HCT116 (cell line): ENCODE measurements at regions not wholly inside any gene's neighbourhood (a gene's known extent, or its start where the extent isn't known, plus 50 kb on each side); places are given as distances from the start of the nearest gene placed in this dataset.

Experiments used
- ATAC-seq: fragments of 200-7000 bp; cut with Tn5 transposase; 2 replicates; pipeline ENCODE4 v1.9.1; 2020; ENCODE audit warnings: mild to moderate bottlenecking, moderate library complexity
- BruUV-seq: library from RNA; stranded (reverse); fragments of 400-500 nt; replicated peaks from 2 replicates; lab custom pipeline; 2021; lab: Mats Ljungman, UMichigan
- CTCF ChIA-PET: fragments of 300-600 bp; sonication (Branson Sonifier 250); formaldehyde crosslinking; loops from one replicate; lab custom pipeline; 2021; ENCODE audit warnings: antibody characterized with exemption; lab: Charles Lee
- POLR2A ChIA-PET: fragments of 300-600, 350-600 bp; sonication (Branson Sonifier 250); formaldehyde crosslinking; loops from one replicate; lab custom pipeline; 2021; ENCODE audit warnings: antibody characterized with exemption; lab: Charles Lee
- RAD21 ChIA-PET, 2 experiments: fragments of 300-600 bp; sonication (Branson Sonifier 250); formaldehyde crosslinking; loops; one replicate each; lab custom pipeline; 2023; ENCODE audit warnings: low total read pairs in 2 of 2; ENCODE audit not compliant: uncharacterized antibody in 2 of 2, unreplicated experiment in 2 of 2, low non-redundant PET in 1 of 2; lab: Charles Lee
- DNase-seq: peaks from one replicate; pipeline ENCODE4 v3.0.0-alpha.2; 2010; ENCODE audit warnings: low read depth, low spot score
- H2AFZ ChIP-seq: fragments of 200-600 bp; shearing (Covaris generic), sonication (generic); 2 replicates; pipeline ENCODE4 v1.6.1; 2017; ENCODE audit warnings: low read depth, mixed run types, mixed read lengths, antibody characterized with exemption, low read length; ENCODE audit not compliant: poor library complexity, severe bottlenecking
- H3K27ac ChIP-seq: 2 replicates; pipeline ENCODE4 v1.5.1; 2012; ENCODE audit warnings: low read depth, low read length
- H3K27me3 ChIP-seq: fragments of 200-600 bp; sonication (generic); 2 replicates; pipeline ENCODE4 v1.6.1; 2016; ENCODE audit warnings: mixed run types, low read length, mixed read lengths; ENCODE audit not compliant: insufficient read depth
- H3K36me3 ChIP-seq, 2 experiments: fragments of 200-500 bp in 1 of 2; fragments of 200-600 bp in 1 of 2; sonication (Bioruptor generic) in 1 of 2; sonication (generic) in 1 of 2; 2 replicates each; pipeline versions ENCODE4 v1.5.1 to v1.6.1; 2014 to 2016; ENCODE audit warnings: low read length in 2 of 2, inconsistent platforms in 1 of 2, mixed read lengths in 1 of 2, mixed run types in 1 of 2; ENCODE audit not compliant: insufficient read depth in 2 of 2, control insufficient read depth in 1 of 2
- H3K4me1 ChIP-seq, 2 experiments: fragments of 200-600 bp in 1 of 2; sonication (generic) in 1 of 2; 2 replicates each; pipeline versions ENCODE4 v1.5.1 to v1.6.1; 2012 to 2017; ENCODE audit warnings: low read length in 2 of 2, inconsistent platforms in 1 of 2, mild to moderate bottlenecking in 1 of 2, mixed read lengths in 1 of 2, mixed run types in 1 of 2, moderate library complexity in 1 of 2; ENCODE audit not compliant: insufficient read depth in 2 of 2, control insufficient read depth in 1 of 2
- H3K4me2 ChIP-seq: fragments of 200-600 bp; sonication (generic); 2 replicates; pipeline ENCODE4 v1.6.1; 2017; ENCODE audit warnings: mixed run types, low read length, mixed read lengths
- H3K4me3 ChIP-seq, 2 experiments: fragments of 200-600 bp in 1 of 2; sonication (generic) in 1 of 2; replicated peaks in 1 of 2; 2 replicates each; pipeline ENCODE4 v1.5.1; 2011 to 2016; ENCODE audit warnings: low read length in 2 of 2, control low read depth in 1 of 2, low read depth in 1 of 2, mild to moderate bottlenecking in 1 of 2, mixed read lengths in 1 of 2, mixed run types in 1 of 2
- H3K79me2 ChIP-seq: fragments of 200-600 bp; sonication (generic); 2 replicates; pipeline ENCODE4 v1.6.1; 2017; ENCODE audit warnings: mild to moderate bottlenecking, mixed run types, low read length, moderate library complexity, mixed read lengths; ENCODE audit not compliant: insufficient read depth
- H3K9ac ChIP-seq: fragments of 200-600 bp; sonication (generic); 2 replicates; pipeline ENCODE4 v1.6.1; 2016; ENCODE audit warnings: low read length, mixed read lengths
- H3K9me2 ChIP-seq: fragments of 200-600 bp; sonication (generic), shearing (Covaris generic); 2 replicates; pipeline ENCODE4 v1.6.1; 2017; ENCODE audit warnings: mixed run types, mild to moderate bottlenecking, moderate library complexity; ENCODE audit not compliant: insufficient read depth
- H3K9me3 ChIP-seq, 2 experiments: fragments of 200-500 bp in 1 of 2; fragments of 200-600 bp in 1 of 2; sonication (Bioruptor generic) in 1 of 2; sonication (generic) in 1 of 2; 2 replicates each; pipeline ENCODE4 v1.6.1; 2014 to 2017; ENCODE audit warnings: low read length in 2 of 2, mixed read lengths in 2 of 2, inconsistent platforms in 1 of 2, low read depth in 1 of 2, mild to moderate bottlenecking in 1 of 2, mixed run types in 1 of 2, moderate library complexity in 1 of 2; ENCODE audit not compliant: control insufficient read depth in 1 of 2, insufficient read depth in 1 of 2
- H4K20me1 ChIP-seq: fragments of 200-600 bp; sonication (generic), shearing (Covaris generic); 2 replicates; pipeline ENCODE4 v1.6.1; 2017; ENCODE audit warnings: mixed run types, mild to moderate bottlenecking, moderate library complexity; ENCODE audit not compliant: insufficient read depth
- CBX3 ChIP-seq: IDR thresholded peaks from 2 replicates; pipeline ENCODE4 v1.6.1; 2012; ENCODE audit warnings: low read depth
- CTCF ChIP-seq, 3 experiments: fragments of 200-600 bp in 1 of 3; sonication (generic) in 1 of 3; IDR thresholded peaks in 2 of 3; conservative IDR thresholded peaks in 1 of 3; 2 replicates each; pipeline ENCODE4 v1.5.1; 2012 to 2017; ENCODE audit warnings: low read depth in 2 of 3, low read length in 2 of 3, antibody characterized with exemption in 1 of 3, borderline replicate concordance in 1 of 3, control low read depth in 1 of 3, mild to moderate bottlenecking in 1 of 3, mixed read lengths in 1 of 3, mixed run types in 1 of 3, moderate library complexity in 1 of 3; ENCODE audit not compliant: insufficient read depth in 1 of 3
- FOSL1 ChIP-seq: IDR thresholded peaks from 2 replicates; pipeline ENCODE4 v1.6.1; 2012; ENCODE audit warnings: low read depth
- MAX ChIP-seq: IDR thresholded peaks from 2 replicates; pipeline ENCODE4 v1.6.1; 2012
- RAD21 ChIP-seq: IDR thresholded peaks from 2 replicates; pipeline ENCODE4 v1.6.1; 2012; ENCODE audit warnings: low read depth, mild to moderate bottlenecking
- YY1 ChIP-seq: IDR thresholded peaks from 2 replicates; pipeline ENCODE4 v1.6.1; 2011; ENCODE audit warnings: low read length, low read depth, moderate library complexity, mild to moderate bottlenecking; ENCODE audit not compliant: insufficient replicate concordance; ENCODE audit errors: extremely low read depth
- ZNF274 ChIP-seq: fragments of 200-500 bp; sonication (Bioruptor generic); IDR thresholded peaks from 2 replicates; pipeline ENCODE4 v1.6.1; 2014; ENCODE audit warnings: mild to moderate bottlenecking, low read depth, low read length, inconsistent platforms
- intact Hi-C: fragments of 100-400 bp; cut with micrococcal nuclease; formaldehyde crosslinking; loops from 2 replicates; pipeline ENCODE4 v1.10.0; 2022

- TF ChIP-seq YY1, result no peak
- no peak for TF ChIP-seq CBX3
- no peak for TF ChIP-seq MAX
- peak; percentile 84 for TF ChIP-seq FOSL1
These were observed 53.5 kb upstream of the DCBLD2 start (continued) for GRCh38 chr3:98954791-98955604.

- ChIA-PET POLR2A (interaction anchor here (0.6 to 5.0 kb wide), 8 partner anchors 9 to 52 kb away, joined by 3 to 58 read pairs (median 4); partner anchors contain the start of gene DCBLD2), CTCF (no interaction called here), RAD21 (no interaction called here)
- Histone ChIP-seq H3K27ac (peak overlapping the region; percentile 81; the same call in 1 of the 2 replicates), H4K20me1 (no peaks in the 10 kb centered on the region), H3K9me3 (no peaks in the 10 kb centered on the region), H3K9ac (peak overlapping the region; percentile 9; the same call in 1 of the 2 replicates), H3K4me1 (peaks cover 73 to 78% of the 10 kb centered on the region in 2 experiments), H2AFZ (no peak overlapping the region), H3K27me3 (no peaks in the 10 kb centered on the region), H3K9me2 (no peaks in the 10 kb centered on the region), H3K4me2 (peak overlapping the region; percentile 37; the same call in 1 of the 2 replicates), H3K36me3 (no peaks in the 10 kb centered on the region), H3K79me2 (no peaks in the 10 kb centered on the region), H3K4me3 (no peak overlapping the region)
- ATAC-seq, result no peak
- no TSS peak for BruUV-seq
- DNase-seq, result no peak
- intact Hi-C loops, result no loop called here
- TF ChIP-seq CTCF (IDR thresholded peaks at IDR 0.05 in 2 of 3, conservative IDR thresholded peaks at IDR 0.05 in 1 of 3; ENCODE audit: borderline replicate concordance in 1 of 3, insufficient read depth in 1 of 3, low read depth in 2 of 3, low read length in 2 of 3) (no peak), RAD21 (no peak), CBX3 (0 out of 2 replicates have a peak, but pooled peaks have one; percentile 10), ZNF274 (no peak)
These were observed 52.7 kb upstream of the DCBLD2 start for GRCh38 chr3:98954242-98954641.
